HL-60/S4 (cell line): ENCODE measurements at regions not wholly inside any gene's neighbourhood (a gene's known extent, or its start where the extent isn't known, plus 50 kb on each side); places are given as distances from the start of the nearest gene placed in this dataset.

Source experiments
- in situ Hi-C: fragments of 300-500 bp; cut with MboI; formaldehyde crosslinking; loops from 2 replicates; pipeline ENCODE4 v1.14.3; 2022; ENCODE audit warnings: low sequenced_read_pairs

DNA sequence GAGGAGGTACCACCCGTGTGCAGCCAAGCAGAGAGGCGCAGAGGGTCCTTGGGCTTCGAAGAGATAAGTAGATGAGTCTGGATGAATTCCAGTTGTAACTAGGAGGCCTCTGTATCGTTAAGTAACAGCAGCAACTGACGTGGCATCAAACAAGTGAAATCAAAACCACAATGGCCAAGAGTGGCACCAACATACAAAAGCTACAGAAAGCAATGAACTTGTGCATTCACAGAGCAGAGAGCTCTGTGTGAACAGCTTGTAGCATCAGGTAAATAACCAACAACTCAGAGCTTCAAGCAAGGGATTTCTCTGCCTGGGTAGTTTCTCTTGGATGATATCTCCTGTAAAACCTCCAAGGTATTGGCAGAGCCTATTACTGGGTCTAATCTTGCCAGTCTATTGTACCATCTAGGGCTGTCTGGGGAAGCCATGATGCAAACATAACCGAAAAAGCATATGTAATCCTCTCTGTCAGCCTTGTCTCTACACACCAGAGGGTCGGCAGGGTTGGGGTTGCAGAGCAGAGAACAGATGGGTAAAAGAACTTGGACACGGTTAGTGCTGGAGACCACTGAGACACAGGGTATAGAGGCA lies 83.1 kb upstream of the USP47 start:
- in situ Hi-C loops, result no loop called here

DNA sequence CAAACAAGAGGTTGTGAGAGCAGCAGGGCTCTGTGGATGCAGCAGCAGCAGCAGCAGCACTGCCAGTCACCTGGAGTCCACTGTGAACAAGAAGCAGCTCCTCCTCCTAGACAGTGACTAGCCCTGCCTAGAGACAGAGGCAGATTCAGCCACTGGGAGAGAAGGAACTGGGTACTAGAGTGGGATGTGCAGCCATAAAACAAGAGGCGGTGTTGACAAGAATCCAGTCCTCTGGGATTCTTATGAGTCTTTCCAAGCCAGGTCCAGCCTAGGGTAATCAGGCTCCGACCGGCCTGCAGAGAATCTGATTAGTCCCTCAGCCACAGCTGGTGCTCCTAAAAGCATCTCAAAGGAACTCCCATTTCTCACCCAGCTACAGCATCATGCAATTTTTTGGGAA lies 83.9 kb upstream of the USP47 start:
- in situ Hi-C loops, result no loop called here

DNA sequence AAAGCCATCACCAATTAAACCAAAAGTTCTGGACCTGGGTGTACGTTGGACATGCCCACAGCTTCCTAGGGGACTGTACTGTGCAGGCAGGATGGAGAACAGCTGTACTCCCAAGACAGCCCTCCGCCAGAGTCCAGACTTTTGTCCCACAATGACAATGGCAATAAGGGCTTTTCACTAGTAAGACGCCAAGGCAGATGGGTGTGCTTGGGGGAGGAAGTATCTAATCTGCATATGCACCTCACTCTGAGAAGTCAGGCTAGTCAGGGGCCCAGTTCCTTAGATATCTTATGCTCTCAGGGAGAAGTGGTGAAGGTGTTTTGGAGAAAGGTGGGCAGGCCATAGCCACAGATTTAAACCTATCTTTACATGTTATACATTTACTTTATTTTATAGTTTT lies 85.1 kb upstream of the USP47 start:
- in situ Hi-C loops, result no loop called here

DNA sequence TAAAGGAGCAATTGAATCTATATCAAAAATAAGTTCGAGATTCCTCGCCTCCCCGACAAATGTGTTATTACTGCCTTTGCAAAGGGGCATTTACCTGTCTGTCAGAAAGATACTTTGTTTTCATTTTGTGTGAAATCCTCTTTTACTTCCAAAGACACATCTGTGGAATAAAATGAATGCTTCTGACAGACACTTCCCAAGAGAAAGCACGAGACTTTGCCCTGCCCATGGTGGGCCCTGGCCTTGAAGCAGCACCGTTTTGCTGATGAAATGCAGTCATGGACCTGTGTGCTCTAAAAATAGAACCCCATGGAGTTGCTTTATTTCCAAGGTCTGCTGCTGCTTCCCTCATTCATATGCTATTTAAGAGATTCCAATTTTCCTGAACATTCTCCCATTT lies 85.9 kb upstream of the USP47 start:
- in situ Hi-C loops, result no loop called here

DNA sequence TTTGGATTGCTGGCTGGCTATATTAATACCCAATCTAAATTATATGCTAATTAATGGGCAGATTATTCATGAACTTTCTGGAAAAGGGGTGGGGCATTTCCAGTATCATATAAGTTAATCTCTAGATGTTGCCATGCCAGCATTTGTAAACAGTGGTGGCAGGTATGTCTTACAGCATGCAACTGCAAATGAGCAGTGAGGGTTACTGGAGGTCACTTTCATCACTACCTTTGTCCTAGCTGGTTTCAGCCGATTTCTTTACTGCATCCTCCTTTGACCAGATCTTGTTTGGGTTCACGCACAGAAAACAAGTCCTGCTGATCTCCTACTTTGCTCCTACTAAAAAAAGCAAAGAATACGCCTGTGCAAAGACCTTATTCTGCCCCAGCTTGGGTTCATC lies 89.1 kb upstream of the USP47 start:
- in situ Hi-C loops, result no loop called here

DNA sequence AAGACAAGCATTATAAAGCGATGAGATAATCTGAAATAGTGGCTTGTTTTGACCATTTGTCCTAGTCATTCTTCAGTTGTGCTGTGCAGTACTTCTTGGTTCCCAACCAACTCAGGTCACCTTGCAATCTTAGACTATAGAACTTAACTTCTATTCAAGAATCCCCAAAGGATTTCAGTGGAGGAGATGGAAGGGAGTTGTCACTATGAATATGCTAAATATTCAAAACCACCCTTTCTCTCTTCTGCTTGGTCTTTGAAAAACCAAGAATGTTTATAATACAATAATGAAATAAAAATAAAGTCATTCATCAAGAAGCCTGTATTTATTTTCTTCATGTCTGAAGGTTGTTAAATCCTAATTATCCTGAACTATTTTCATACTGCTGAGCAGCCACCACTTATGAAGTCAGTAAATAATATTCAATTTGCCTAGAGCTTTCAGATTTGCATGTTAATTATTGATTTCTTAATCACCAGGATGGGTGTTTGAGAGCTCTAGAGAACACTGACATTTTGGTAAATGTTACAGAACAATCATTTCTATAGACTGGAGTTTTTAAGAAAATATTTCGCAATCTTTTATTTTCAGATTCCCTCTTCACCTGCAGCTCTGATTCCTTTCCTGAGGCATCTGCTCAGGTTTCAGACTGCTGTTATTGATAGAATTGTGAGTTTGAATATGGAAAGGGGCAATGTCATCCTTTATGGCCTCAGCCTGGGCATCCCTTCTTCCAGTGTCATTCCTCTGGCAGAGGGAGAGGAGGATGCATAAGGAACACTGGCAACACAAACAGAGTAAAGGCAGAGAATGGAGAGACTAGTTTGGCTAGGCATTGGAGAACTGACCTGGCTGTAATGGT lies 91.5 kb upstream of the USP47 start:
- in situ Hi-C loops, result no loop called here

DNA sequence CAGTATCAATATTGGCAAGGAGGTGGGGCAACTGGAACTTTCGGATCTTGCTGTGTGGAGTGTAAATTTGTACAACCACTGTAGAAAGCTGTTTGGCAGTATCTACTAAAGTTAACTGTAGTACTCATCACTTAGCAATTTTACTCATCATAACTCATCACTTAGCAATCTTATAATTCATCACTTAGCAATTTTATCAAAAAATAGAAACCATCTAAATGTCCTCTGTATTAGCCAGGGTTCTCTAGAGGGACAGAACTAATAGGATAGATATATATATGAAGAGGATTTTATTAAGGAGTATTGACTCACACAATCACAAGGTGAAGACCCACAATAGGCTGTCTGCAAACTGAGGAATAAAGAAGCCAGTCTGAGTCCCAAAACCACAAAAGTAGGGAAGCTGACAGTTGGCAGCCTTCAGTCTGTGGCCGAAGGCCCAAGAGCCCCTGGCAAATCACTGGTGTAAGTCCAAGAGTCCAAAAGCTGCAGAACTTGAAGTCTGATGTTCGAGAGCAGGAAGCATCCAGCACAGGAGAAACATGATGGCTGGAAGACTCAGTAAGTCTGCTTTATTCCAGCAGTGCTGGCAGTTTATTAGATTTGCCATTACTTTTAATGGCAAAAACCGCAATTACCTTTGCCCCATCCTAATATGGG lies 92.9 kb upstream of the USP47 start:
- in situ Hi-C loops, result no loop called here

DNA sequence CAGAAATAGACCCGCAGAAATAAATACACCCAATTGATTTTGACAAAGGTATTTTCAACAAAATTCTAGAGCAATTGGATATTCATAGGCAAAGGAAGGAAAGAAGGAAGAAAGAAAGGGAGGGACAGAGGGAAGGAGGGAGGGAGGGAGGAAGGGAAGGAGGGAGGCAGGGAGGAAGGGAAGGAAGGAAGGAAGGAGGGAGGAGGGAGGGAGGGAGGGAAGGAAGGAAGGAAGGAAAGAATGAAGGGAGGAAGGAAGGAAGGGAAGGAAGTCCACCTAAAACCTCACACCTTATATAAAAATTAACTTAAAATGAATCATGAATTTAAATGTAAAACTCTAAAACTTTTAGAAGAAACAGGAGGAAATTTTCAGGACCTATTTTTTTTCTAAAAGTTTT lies 94.2 kb upstream of the USP47 start:
- in situ Hi-C loops, result no loop called here

DNA sequence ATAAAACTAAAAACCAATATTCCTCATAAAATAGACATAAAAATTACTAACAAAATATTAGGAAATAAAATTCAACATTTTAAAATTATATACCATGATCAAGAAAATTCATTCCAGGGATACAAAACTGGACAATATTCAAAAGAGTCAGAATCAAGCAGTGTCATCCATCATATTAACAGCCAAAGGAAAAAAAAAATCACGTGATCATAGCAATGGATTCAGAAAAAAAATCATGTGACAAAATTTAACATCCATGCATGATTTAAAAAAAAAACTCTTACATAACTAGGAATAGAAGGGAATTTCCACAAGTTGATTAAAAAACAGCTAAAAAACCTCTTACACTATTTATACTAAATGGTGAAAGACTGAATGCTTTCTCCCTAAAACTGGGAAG lies 95.3 kb upstream of the USP47 start:
- in situ Hi-C loops, result no loop called here

DNA sequence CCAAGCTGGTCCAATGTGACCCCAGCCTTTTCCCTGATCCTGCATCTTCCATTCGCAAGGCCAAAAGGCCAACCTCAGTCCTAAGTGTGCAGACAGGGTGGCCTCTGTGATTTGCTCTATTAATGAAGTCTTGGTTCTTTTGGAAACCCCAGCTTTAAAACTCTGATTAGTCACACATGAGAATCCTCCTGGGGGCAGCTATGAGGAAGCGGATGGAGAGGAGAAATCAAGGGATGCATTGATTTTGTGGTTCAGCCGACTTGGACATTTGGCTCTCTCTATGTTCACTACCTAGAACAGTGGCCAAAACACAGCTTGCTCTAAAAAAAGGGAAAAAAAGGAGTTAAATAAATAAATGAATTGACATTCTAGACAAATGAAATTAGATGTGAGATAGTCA lies 98.6 kb upstream of the USP47 start:
- in situ Hi-C loops, result no loop called here

DNA sequence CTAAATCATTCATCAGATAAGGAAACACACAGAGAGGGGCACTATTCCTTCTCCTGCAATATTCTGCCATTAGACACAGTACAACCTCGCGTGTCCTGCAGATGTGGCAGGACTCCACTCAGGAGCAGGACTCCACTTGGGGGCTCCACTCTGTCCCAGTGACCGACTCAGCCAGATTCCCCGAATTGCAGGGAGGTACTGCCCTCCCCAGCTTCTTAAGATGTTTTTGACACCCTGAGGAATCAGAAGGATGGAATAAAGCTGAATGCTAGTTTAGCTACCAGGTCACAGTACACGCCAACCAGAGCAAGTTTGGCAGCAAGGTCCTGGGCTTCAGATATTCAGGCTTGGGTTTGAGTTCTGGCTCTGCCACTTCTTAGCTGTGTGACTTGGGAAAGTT lies 99.3 kb upstream of the USP47 start:
- in situ Hi-C loops, result no loop called here

DNA sequence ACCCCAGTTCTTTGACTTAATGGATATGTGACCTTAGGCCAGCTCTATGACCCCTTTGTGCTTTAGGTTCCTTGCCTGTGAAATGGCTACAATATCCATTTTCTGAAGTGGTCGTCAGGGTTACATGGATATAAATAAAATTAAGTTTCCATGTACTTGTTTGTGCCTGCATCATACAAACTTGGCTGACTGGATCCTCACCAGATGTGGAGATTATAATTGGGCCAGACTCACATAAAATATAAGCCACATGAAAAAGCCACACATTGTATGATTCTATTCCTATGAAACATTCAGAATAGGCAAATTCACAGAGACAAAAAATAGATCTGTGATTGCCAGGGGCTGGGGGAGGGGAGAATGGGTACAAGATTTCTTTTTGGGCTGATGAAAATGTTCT lies 100.9 kb upstream of the USP47 start:
- in situ Hi-C loops, result no loop called here

DNA sequence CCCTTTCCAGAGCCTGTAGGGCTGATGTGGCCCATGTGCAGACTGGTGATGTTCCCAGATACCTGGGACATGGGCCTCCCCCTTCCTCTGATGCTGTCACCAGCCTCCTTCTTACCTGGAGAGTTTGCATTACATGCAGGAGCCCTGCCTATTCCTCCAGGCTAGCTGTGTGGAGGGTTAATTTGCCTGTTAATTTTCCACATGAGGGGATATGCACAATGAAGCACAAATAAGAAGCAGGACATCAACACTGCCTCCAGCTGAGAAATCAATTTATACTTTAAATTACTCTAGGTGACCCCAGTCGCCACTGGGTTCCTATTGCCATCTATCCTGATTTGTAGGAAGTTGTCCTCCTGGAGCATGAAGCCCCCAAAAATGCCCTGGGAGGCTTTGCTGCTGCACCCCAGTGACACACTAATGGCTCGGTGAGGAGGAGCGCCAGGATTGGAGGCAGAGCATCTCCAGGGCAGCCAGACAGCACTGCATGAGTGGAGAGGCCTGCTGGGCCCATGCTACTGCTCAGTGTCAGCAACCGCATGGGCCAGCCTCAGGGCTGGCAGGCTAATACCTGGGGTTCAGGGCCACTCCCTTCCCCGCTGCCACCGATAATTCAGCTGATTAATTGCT lies 101.6 kb upstream of the USP47 start:
- in situ Hi-C loops, result no loop called here

DNA sequence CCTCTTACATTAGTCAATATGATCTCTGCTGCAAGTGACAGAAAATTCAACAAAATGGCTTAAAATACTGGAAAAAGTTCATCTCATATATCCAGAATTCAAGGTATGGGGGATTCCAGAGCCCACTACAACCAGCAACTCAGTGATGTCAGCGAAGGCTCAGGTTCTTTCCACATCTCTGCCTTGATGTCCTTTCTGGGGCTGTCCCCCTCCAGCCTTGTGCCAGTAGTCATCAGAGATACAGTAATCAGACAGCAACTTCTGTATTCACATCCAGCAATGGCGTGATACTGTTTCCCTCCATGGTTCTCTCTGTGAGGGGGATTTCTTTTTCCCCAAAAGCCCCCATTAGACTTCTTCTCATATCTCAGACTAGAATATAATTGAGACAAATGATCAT lies 103.4 kb upstream of the USP47 start:
- in situ Hi-C loops, result no loop called here

DNA sequence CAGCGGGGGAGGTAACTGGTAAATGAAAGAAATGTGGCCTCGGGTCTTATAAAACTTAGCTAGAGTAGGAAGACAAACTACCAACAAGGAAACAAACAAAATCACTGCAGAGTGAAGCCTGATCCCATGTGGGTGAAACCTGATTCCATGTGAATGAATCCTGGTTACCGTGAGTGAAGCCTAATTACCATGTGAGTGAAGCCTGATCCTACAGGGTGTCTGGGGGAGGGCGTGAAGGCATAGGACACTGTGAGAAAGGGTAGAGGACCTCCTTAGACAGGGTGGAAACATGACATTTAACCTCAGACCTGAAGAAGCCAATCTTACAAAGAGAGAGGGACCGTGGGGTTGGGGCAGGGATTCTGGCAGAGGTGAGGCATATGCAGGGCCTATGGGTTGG lies 106.2 kb upstream of the USP47 start:
- in situ Hi-C loops, result no loop called here

DNA sequence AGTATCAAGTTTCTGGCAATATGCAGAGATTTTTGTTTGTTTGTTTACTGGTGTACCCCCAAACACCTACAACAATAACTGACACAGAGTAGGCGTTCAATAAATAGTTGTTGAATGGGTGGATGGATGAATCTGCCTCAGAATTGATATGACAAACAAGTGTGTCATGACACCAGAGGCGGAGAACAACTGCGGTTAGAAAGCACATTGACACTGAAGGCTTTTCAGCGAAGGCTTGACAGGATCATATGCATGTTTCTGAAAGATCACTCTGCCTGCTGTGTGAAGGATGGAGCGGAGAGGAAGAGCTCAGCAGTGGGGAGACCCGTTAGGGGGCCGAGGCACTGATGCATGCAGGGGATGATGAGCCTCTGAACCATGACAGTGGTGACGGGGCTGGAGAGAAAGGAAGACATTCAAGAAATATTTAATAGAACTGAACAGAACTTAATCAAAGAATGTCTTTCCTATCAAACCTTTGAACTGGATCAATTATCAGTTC lies 108.5 kb upstream of the USP47 start:
- in situ Hi-C loops, result no loop called here

DNA sequence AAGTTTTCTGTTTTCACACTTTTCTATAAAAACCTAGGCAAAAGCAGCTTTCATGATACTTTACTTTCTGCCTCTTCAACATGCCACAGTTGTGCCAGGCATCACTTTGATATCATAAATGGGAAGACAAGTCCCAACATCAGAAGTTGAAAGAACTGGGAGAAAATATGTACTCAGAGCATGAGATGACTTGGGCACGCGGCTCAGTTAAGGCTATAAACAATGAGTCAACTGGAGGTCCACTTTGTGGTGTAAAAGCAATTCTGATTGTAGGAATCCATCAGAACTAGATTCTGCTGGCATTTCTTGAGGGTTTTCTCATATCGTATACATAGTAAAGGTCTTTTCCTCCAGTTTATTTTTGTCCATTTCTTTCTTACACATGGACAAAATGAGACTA lies 109.7 kb upstream of the USP47 start:
- in situ Hi-C loops, result no loop called here

DNA sequence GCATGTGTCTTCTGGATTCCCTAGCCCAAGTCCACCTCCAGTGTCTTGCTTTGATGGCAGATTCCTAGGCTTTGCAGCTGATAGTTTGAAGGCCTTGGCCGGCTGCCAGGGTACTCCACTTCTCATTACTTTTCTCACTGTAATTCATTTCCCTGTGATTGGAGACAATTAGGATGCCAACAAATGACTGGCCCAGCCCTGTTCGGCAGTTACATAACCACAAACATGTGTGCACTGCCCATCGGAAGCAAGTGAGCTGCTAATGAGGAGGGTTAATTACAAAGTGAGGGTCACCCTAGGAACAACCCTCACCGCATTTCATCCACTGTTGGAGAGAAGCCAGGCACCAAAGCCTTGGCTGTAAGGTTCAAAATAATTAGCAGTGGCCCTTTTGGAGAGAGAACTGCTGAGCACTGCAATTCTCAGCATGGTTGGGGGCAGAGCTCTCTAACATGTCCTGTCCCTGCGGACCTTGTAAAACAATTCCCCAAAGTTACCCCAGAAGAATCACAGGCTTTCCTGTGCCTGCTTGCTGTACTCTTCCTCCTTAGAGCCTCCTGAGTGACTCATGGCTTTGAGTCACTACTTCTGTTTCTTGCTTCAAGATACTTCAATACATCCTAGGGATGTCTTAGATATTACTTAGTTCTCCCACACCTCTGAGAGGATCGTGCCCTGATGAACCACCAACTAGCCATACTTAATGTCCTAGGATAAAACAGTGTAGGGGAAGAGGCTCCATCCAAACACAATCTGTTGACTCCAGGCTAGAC lies 109.7 kb upstream of the GALNT18 start:
- in situ Hi-C loops, result no loop called here

DNA sequence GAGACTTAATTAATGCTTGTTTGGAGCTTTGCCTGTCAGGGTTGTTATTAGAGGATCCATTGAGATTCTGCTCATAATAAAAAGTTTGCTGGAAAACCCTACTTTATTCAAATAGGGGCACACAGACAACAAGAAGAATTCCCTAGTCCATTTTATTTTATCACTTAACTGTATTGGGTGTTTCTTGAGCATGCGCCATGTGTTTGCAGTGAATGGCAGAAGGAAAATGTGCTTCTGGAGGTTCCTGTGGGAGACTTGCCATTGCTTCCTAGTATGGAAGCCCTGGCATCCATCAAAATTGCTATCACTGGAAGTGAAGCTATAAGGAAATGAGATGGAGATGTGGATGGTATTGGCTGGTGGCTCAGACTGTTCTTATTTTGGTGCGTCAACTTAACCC lies 106.6 kb upstream of the GALNT18 start:
- in situ Hi-C loops, result no loop called here

DNA sequence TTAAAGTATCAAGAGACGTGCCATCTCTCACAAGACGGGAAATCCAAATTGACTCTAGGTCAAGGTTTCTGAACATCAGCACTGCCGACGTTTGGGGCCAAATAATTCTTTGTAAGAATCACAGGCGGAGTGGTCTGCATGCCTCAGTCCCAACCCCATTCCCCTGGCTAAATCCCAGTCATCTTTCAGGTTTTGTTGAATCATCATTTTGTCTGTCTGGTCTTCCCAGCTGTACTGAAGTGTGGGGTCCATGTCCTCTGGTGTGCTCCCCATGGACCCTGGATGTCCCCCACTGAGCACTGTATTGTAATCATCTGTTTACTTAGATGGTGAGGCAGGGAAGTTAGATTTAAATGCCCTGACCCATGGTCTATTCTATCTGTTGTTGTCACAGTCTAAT lies 103.6 kb upstream of the GALNT18 start:
- in situ Hi-C loops, result no loop called here

DNA sequence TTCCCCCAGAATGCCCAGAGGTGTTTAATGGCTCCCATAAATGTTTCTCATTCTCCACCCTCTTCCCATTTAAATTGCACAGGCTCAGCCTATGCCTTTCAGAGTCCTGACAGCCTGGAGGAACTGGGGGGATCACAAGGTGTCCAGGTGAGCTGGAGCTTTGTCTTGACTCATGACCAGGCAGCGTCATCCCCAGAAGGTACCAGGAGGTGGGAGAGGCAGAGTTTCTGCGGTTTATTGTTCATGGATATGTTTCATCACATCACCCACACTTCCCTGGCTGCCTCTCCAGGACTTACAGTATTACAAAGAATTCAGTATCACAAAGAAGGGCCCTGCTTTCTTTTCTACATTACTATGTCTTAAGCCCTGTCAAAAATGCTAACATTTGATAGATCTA lies 103.2 kb upstream of the GALNT18 start:
- in situ Hi-C loops, result no loop called here
